Naive thymus-derived CD4-positive, alpha-beta T cell (primary cell): ENCODE measurements at regions not wholly inside any gene's neighbourhood (a gene's known extent, or its start where the extent isn't known, plus 50 kb on each side); places are given as distances from the start of the nearest gene placed in this dataset.

Experiments
- ATAC-seq: fragments of 150-1000 bp; cut with Tn5 transposase; 2 replicates; pipeline ENCODE4 v1.10.0; 2021; ENCODE audit warnings: mild to moderate bottlenecking, moderate library complexity
- CTCF ChIA-PET: fragments of 350-600 bp; sonication (Branson Sonifier 250); formaldehyde crosslinking; loops from one replicate; lab custom pipeline; 2021; ENCODE audit warnings: antibody characterized with exemption; lab: Charles Lee
- POLR2A ChIA-PET: fragments of 350-600 bp; sonication (Branson Sonifier 250); formaldehyde crosslinking; loops from one replicate; lab custom pipeline; 2021; ENCODE audit warnings: antibody characterized with exemption, inconsistent platforms; lab: Charles Lee
- DNase-seq, 9 donors: peaks; one replicate each; pipeline versions ENCODE4 v3.0.0 to v3.0.0-alpha.2; 2020 to 2022; ENCODE audit warnings: mixed read lengths in 1 of 9
- H3K27ac ChIP-seq: one replicate; pipeline ENCODE4 v1.7.0; 2013; ENCODE audit warnings: mild to moderate bottlenecking, low read depth, low read length, moderate library complexity
- H3K27me3 ChIP-seq, 2 donors: one replicate each; pipeline ENCODE4 v1.7.0; 2013; ENCODE audit warnings: low read length in 2 of 2, mild to moderate bottlenecking in 2 of 2, moderate library complexity in 2 of 2; ENCODE audit not compliant: control insufficient read depth in 2 of 2, insufficient read depth in 2 of 2
- H3K36me3 ChIP-seq, 3 experiments: 1 replicate in 2 of 3; 2 replicates in 1 of 3; pipeline ENCODE4 v1.7.0; 2013; ENCODE audit warnings: low read length in 3 of 3, mild to moderate bottlenecking in 3 of 3, moderate library complexity in 1 of 3; ENCODE audit not compliant: insufficient read depth in 3 of 3, control insufficient read depth in 2 of 3
- H3K4me1 ChIP-seq, 2 donors: one replicate each; pipeline ENCODE4 v1.7.0; 2013; ENCODE audit warnings: low read length in 2 of 2, mild to moderate bottlenecking in 2 of 2, moderate library complexity in 1 of 2; ENCODE audit not compliant: control insufficient read depth in 2 of 2, insufficient read depth in 2 of 2
- H3K4me3 ChIP-seq: 2 replicates; pipeline ENCODE4 v1.7.0; 2013; ENCODE audit warnings: mild to moderate bottlenecking, low read length
- H3K9me3 ChIP-seq, 3 experiments: 1 replicate in 2 of 3; 2 replicates in 1 of 3; pipeline ENCODE4 v1.7.0; 2013; ENCODE audit warnings: low read length in 3 of 3; ENCODE audit not compliant: control insufficient read depth in 2 of 3
- H3K27ac Mint-ChIP-seq, 9 donors: one replicate each; pipeline ENCODE4 v1.8.0; 2020 to 2022; ENCODE audit warnings: mixed read lengths in 9 of 9, mild to moderate bottlenecking in 8 of 9, moderate library complexity in 5 of 9, inconsistent platforms in 2 of 9
- H3K27me3 Mint-ChIP-seq, 5 donors: one replicate each; pipeline ENCODE4 v1.8.0; 2021 to 2022; ENCODE audit warnings: mixed read lengths in 5 of 5, mild to moderate bottlenecking in 1 of 5
- H3K36me3 Mint-ChIP-seq, 5 donors: one replicate each; pipeline ENCODE4 v1.8.0; 2020 to 2022; ENCODE audit warnings: mixed read lengths in 5 of 5, mild to moderate bottlenecking in 3 of 5, inconsistent platforms in 1 of 5
- H3K4me1 Mint-ChIP-seq, 7 donors: one replicate each; pipeline ENCODE4 v1.8.0; 2020 to 2022; ENCODE audit warnings: mixed read lengths in 7 of 7, mild to moderate bottlenecking in 3 of 7, inconsistent platforms in 1 of 7
- H3K4me3 Mint-ChIP-seq, 10 donors: one replicate each; pipeline ENCODE4 v1.8.0; 2020 to 2022; ENCODE audit warnings: mild to moderate bottlenecking in 10 of 10, mixed read lengths in 10 of 10, moderate library complexity in 6 of 10, inconsistent platforms in 2 of 10
- H3K9me3 Mint-ChIP-seq, 11 donors: one replicate each; pipeline ENCODE4 v1.8.0; 2020 to 2022; ENCODE audit warnings: mixed read lengths in 11 of 11, mild to moderate bottlenecking in 4 of 11, inconsistent platforms in 1 of 11, moderate library complexity in 1 of 11
- intact Hi-C, 2 donors: fragments of 100-400 bp; cut with micrococcal nuclease; formaldehyde crosslinking; loops; one replicate each; pipeline ENCODE4 v1.15.1; 2023

DNA sequence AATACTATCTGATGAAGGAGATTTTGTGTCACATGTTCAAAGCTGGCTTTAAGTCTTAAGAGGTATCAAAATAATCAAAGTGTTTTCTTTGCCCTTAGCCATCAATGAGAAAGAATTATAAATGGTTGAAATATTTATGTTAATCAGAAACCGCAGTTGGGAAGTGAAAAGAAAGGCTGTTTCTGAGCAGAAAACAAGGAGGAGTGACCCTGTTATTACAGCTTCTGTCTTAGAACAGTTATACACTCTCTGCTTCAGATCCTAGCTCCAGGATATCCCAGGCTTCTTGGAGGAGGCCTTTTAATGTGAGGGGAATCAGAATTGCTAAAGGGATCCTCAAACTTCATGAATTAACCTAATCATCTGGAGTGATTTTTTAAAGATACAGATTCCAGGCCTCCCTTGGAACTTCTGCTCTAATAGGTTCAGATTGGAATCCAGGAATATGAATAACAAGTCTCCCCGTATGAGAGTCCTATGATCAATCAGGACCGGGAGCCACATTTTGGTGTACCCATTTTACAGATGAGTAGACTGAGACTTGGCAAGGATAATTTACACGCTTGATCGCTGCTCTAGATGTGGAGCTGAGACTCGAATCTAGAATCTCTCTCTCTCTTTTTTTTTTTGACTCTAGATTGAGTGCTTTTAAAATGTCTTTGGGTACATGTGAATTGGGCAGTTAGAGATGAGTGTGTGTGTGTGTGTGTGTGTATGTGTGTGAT lies 50.8 kb upstream of the JAG1 start:
- no peaks in the 10 kb centered on the region for H3K36me3 ChIP-seq
- ChIA-PET POLR2A (no interaction called here), CTCF (interaction anchor here (0.9 kb wide), 1 partner anchor 219 kb away, joined by 3 read pairs; no protein-coding TSS in a partner anchor)
- DNase-seq (no peak), ATAC-seq (no peak)
- no peaks in the 10 kb centered on the region for H3K4me1 ChIP-seq
- Mint-ChIP-seq H3K4me3 (no peak overlapping the region), H3K4me1 (no peaks in the 10 kb centered on the region), H3K36me3 (peaks cover 0 to 11% (median 0%) of the 10 kb centered on the region in 5 donors), H3K27ac (no peak overlapping the region), H3K9me3 (peaks cover 0 to 19% (median 2%) of the 10 kb centered on the region in 11 donors), H3K27me3 (peaks cover 8 to 59% (median 39%) of the 10 kb centered on the region in 5 donors)
- H3K27ac ChIP-seq: no peak overlapping the region
- H3K9me3 ChIP-seq: no peaks in the 10 kb centered on the region
- no peak overlapping the region for H3K4me3 ChIP-seq
- H3K27me3 ChIP-seq: no peaks in the 10 kb centered on the region
- intact Hi-C loops: no loop called here

- Histone ChIP-seq H3K27ac (no peak overlapping the region), H3K4me3 (no peak overlapping the region), H3K4me1 (no peaks in the 10 kb centered on the region), H3K36me3 (no peaks in the 10 kb centered on the region), H3K27me3 (no peaks in the 10 kb centered on the region), H3K9me3 (no peaks in the 10 kb centered on the region)
- CTCF ChIA-PET: no interaction called here
- intact Hi-C loops: no loop called here
- H3K4me3 Mint-ChIP-seq: no peak overlapping the region
- H3K36me3 Mint-ChIP-seq: peaks cover 0 to 11% (median 0%) of the 10 kb centered on the region in 5 donors
- no peak overlapping the region for H3K27ac Mint-ChIP-seq
- DNase-seq (no peak), ATAC-seq (no peak)
- no peaks in the 10 kb centered on the region for H3K4me1 Mint-ChIP-seq
- POLR2A ChIA-PET: no interaction called here
- peaks cover 0 to 19% (median 5%) of the 10 kb centered on the region in 11 donors for H3K9me3 Mint-ChIP-seq
- H3K27me3 Mint-ChIP-seq: peaks cover 0 to 41% (median 25%) of the 10 kb centered on the region in 5 donors
Measured at GRCh38 chr20:10728873-10729670, 55.3 kb upstream of the JAG1 start.

DNA sequence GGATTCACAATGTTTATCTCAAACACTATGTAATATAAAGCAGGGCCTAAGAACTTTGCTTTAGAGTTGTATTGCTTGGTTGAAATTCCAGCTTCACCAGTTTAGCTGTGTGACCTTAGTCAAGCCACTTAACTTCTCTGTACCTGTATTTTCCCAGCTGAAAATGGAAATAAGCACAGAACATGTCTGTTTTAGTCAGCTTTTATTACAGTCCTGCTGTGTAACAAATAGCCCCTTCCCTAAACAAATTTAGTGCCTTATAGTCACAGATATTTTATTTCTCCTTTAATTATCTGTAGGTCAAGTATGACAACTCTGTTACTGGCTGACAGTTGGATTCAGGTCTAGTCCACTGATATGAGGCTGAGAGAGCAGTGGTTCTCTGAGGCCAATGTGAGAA lies 56.0 kb upstream of the JAG1 start:
- H3K4me1 Mint-ChIP-seq: no peaks in the 10 kb centered on the region
- H3K27ac ChIP-seq: no peak overlapping the region
- H3K27me3 Mint-ChIP-seq: peaks cover 0 to 39% (median 21%) of the 10 kb centered on the region in 5 donors
- no peaks in the 10 kb centered on the region for H3K4me1 ChIP-seq
- no peak overlapping the region for H3K27ac Mint-ChIP-seq
- no peak overlapping the region for H3K4me3 ChIP-seq
- intact Hi-C loops: no loop called here
- CTCF ChIA-PET: no interaction called here
- H3K36me3 ChIP-seq: no peaks in the 10 kb centered on the region
- H3K9me3 Mint-ChIP-seq: peaks cover 0 to 19% (median 5%) of the 10 kb centered on the region in 11 donors
- peaks cover 0 to 11% (median 0%) of the 10 kb centered on the region in 5 donors for H3K36me3 Mint-ChIP-seq
- no peak for DNase-seq
- H3K27me3 ChIP-seq: no peaks in the 10 kb centered on the region
- H3K4me3 Mint-ChIP-seq: no peak overlapping the region
- H3K9me3 ChIP-seq: no peaks in the 10 kb centered on the region
- POLR2A ChIA-PET: no interaction called here
- no peak for ATAC-seq

- H3K36me3 Mint-ChIP-seq: peaks cover 0 to 11% (median 0%) of the 10 kb centered on the region in 5 donors
- H3K27me3 ChIP-seq: no peaks in the 10 kb centered on the region
- no peaks in the 10 kb centered on the region for H3K4me1 Mint-ChIP-seq
- H3K27ac ChIP-seq: no peak overlapping the region
- intact Hi-C loops: no loop called here
- H3K4me3 Mint-ChIP-seq: no peak overlapping the region
- H3K27me3 Mint-ChIP-seq: peaks cover 0 to 33% (median 18%) of the 10 kb centered on the region in 5 donors
- ATAC-seq (no peak), DNase-seq (no peak)
- ChIA-PET POLR2A (no interaction called here), CTCF (no interaction called here)
- H3K9me3 ChIP-seq: no peaks in the 10 kb centered on the region
- no peaks in the 10 kb centered on the region for H3K36me3 ChIP-seq
- H3K4me1 ChIP-seq: no peaks in the 10 kb centered on the region
- peaks cover 0 to 19% (median 5%) of the 10 kb centered on the region in 11 donors for H3K9me3 Mint-ChIP-seq
- no peak overlapping the region for H3K4me3 ChIP-seq
- H3K27ac Mint-ChIP-seq: no peak overlapping the region
Measured at GRCh38 chr20:10730629-10731183, 56.9 kb upstream of the JAG1 start.

DNA sequence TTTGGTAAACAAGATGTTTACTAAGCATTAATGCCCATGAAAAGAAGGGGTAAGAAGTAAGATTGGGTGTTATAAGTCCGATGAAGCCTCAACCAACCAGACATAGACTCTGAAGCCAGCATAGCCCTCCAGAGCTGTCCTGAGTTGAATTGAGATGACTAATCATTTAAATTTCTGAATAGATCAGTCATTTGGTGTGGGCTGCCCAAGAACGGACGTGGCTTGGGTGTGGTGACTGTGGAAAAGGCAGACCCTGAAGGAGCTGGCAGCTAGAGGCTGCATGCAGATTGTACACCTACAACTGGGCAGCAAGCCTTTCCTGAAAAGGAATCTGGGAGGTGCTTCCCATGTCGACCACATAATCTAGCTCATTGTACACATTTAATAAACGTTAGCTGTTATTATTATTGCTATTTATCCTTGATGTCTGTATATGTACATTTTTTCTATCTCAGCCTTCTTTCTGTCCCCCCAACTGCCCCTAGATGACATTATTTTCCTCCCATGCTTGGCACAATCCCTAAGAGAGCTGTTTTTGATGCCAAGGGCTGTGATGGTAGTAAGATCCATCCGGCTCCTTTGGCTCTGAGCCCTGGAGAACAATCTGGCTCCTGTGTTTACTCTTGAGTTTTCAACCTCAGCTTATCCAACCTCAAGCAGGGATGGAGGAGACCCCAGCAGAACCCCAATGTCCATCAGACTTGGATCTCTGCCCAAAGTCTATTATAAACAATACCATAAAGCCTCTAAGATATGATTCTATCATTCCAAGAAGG lies 57.6 kb upstream of the JAG1 start:
- Mint-ChIP-seq H3K9me3 (peaks cover 0 to 15% (median 5%) of the 10 kb centered on the region in 11 donors), H3K36me3 (peaks cover 0 to 11% (median 0%) of the 10 kb centered on the region in 5 donors), H3K27ac (peak overlapping the region in 1 of 9 donors; percentile 23), H3K27me3 (peaks cover 0 to 27% (median 17%) of the 10 kb centered on the region in 5 donors), H3K4me1 (no peaks in the 10 kb centered on the region), H3K4me3 (no peak overlapping the region)
- no peaks in the 10 kb centered on the region for H3K36me3 ChIP-seq
- intact Hi-C loops: no loop called here
- no peaks in the 10 kb centered on the region for H3K27me3 ChIP-seq
- ChIA-PET POLR2A (no interaction called here), CTCF (no interaction called here)
- H3K4me1 ChIP-seq: no peaks in the 10 kb centered on the region
- ATAC-seq (no peak), DNase-seq (no peak)
- H3K4me3 ChIP-seq: no peak overlapping the region
- no peaks in the 10 kb centered on the region for H3K9me3 ChIP-seq
- H3K27ac ChIP-seq: no peak overlapping the region

DNA sequence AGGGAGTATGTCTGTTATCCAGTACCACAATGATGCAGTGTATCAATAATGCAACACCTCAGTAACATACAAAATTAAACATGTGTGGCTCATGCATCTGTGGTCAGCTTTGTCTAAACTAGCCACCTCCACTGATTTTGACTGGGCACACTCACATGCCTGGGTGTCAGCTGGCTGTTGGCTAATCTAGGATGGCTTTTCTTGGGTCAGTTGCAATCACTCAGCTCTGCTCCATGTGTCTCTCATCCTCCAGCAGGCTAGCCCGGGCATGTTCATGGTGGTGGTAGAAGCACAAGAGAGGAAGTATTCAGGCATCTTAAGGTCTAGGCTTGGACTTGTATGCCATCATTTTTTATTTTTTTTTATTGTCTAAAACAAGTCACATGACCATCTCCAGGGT lies 59.3 kb upstream of the JAG1 start:
- Histone ChIP-seq H3K27me3 (no peaks in the 10 kb centered on the region), H3K36me3 (no peaks in the 10 kb centered on the region), H3K9me3 (no peaks in the 10 kb centered on the region), H3K4me1 (no peaks in the 10 kb centered on the region), H3K4me3 (no peak overlapping the region), H3K27ac (no peak overlapping the region)
- no peak for ATAC-seq
- intact Hi-C loops: no loop called here
- Mint-ChIP-seq H3K27me3 (peaks cover 2 to 15% (median 10%) of the 10 kb centered on the region in 5 donors), H3K27ac (no peak overlapping the region), H3K4me3 (no peak overlapping the region), H3K4me1 (no peaks in the 10 kb centered on the region), H3K36me3 (peaks cover 0 to 2% (median 0%) of the 10 kb centered on the region in 5 donors), H3K9me3 (peaks cover 0 to 9% (median 2%) of the 10 kb centered on the region in 11 donors)
- ChIA-PET CTCF (no interaction called here), POLR2A (no interaction called here)
- DNase-seq: no peak
